HG02798 (cell line): ENCODE measurements at regions not wholly inside any gene's neighbourhood (a gene's known extent, or its start where the extent isn't known, plus 50 kb on each side); places are given as distances from the start of the nearest gene placed in this dataset.

Source experiments
- ATAC-seq: cut with Tn5 transposase; IDR thresholded peaks from one replicate; pipeline ENCODE4 v1.9.1; 2021; ENCODE audit warnings: mild to moderate bottlenecking; ENCODE audit not compliant: unreplicated experiment, poor library complexity

DNA sequence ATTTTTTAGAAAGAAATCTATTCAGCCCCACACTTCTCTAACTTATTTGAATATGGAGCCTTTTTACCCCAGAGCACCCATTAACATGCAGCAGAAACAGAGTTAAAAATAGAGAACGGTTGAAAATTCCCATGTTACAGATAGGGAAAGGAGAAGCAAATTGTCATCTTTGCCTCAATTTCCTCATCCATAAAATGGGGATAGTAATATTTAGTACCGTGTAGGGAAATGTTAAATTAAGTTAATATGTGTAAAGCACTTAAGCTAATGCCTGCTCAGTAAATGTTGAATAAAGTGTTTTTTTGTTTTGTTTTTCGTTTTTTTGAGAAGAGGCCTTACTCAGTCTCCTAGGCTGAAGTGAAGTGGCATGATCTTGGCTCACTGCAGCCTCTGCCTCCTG is 50.3 kb downstream of the NAV1 start:
- no peak for ATAC-seq

- ATAC-seq, result no peak
Measured at GRCh38 chr1:201590474-201590873, 51.5 kb downstream of the NAV1 start.

DNA sequence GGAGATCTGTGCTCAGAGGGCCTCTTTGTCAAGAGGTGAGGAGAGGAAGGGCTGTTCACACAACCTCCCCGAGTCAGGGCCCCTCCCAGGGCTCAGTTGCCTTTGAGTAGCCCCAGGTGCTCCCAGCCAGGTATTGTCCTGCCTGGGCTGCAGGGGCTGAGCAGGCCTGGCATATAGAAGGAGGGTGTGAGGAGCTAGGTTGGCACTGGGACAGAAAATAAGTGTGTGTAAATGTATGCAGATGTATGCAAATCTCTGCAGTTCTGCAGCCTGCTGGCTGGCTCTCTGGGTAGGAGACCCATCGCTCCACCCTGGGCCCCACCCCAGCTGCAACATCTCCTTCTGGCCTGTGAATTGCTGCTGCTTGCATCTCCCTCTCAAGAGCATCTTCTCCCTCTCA is 52.4 kb downstream of the NAV1 start:
- ATAC-seq, result no peak

- no peak for ATAC-seq
Measured at GRCh38 chr1:201591981-201592380, 53.1 kb downstream of the NAV1 start.

DNA sequence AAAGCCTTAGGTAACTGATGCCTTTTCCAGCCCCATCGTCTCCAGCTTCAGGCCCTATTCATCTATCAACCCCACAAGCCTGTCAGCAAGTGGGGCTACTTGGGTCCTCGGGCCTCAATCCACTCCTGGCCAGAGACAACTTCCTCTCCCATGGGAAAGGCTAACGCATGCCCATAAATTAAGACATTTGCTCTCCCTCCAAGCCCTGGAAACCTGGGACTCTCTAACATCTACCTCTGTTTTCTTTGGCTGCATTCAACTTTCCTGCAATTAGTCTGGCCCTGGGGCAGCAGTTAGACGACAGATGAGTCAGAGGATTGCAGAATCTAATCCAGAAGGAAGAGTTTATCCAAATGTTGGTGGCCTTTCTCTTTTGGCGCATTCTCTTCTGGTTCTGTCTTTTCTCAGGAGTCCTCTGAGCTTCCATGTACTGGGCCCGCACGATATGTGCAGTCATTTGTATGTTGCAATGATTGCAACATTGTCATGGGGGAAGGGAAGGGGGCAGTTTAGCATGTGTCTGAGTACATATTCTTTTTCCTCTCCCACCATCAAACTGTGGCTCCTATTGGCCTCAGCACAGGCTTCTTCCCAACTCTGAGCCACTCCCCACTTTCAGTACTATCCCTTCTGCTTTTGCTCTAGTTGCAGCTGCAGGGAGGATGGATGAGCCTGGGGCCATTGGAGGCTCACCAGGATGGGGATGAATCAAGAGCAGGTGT is 54.4 kb downstream of the NAV1 start:
- no peak for ATAC-seq

GRCh38 chr1:201594575-201595245 is 55.8 kb downstream of the NAV1 start:
- no peak for ATAC-seq

- no peak for ATAC-seq
Measured at GRCh38 chr1:201595381-201595780, 56.5 kb downstream of the NAV1 start.

DNA sequence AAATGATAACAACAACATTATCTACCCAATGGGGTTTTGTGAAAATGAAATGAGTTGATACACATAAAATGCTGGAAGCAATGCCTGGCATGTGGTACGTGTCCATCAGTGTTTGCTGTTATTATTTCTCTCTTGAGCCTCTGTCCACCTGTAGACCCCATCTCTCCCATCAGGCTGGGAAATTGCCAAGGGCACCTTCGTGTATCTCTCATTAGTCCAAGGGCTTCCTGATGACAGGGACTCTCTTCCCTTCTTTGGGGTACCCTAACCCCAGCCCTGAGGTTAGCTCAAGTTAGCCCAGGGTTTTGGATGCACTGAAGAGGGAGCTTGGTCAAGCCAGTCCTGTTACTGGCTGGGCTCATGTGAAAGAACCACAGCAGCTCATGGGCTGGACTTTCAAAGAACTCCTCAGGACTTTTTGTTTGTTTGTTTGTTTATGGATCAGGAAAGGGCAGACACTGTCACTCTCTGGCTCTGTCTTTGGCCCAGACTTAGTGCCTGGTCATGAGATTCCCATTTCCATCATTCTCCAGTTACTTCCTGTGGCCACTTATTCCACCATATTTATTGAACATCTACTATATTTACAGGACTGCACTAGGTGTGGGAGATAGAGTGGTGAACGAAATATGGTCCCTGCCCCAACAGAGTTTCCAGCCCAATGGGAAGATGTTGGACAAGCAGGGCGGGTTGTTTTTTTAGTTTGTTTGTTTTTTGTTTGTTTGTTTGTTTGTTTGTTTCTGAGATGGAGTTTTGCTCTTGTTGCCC is 57.4 kb downstream of the NAV1 start:
- no peak for ATAC-seq

DNA sequence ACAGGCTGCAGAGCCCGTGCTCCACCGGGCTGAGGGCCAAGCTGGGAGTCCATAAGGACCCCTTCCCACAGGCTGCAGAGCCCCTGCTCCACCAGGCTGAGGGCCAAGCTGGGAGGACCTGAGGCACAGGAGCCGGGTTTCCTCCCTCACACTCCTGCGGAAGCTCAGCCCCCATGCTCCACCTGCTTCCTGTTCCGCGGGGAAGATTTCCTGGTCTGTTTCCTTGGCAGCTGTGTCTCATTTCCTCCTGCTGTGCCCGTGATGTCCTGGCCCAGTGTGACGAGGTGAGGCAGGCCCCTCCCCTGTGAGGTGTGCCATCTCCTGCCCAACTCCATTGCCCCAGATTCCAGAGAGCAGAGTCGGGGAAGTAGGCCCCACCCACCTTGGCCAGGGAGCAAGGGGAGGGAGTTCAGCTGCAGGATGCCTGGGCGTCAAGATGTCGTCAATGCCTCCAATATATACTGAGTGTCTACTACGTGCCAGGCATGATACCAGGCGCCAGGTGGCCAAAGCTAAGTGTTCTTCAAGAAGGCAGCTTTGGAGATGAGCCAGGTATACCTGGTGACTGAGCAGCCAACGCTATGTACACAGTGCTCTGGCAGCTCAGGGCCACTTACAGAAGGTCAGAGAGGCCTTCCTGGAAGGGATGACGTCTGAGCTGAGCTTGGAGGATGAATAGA is 58.8 kb downstream of the NAV1 start:
- ATAC-seq, result no peak

DNA sequence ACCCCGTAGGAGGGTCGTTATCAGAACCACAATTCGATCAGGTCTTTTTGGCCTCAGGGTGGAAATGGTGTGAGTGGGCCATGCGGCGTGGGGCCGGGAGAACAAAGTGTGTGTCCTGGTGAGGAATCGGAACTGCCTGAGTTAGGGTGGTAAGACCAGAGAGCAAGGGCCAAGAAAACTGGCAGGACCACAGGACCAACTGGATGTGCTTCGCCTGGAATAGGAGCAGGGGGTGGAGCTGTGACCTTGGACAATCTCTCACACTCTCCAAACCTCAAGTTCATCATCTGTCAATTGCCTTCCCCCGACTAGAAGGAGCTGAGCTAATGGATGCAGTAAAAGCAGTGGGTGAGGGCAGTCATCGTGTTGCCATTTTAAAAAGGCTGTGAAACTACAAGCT is 59.5 kb downstream of the NAV1 start:
- ATAC-seq, result no peak

- no peak for ATAC-seq
Measured at GRCh38 chr1:201598973-201599372, 60.0 kb downstream of the NAV1 start.

DNA sequence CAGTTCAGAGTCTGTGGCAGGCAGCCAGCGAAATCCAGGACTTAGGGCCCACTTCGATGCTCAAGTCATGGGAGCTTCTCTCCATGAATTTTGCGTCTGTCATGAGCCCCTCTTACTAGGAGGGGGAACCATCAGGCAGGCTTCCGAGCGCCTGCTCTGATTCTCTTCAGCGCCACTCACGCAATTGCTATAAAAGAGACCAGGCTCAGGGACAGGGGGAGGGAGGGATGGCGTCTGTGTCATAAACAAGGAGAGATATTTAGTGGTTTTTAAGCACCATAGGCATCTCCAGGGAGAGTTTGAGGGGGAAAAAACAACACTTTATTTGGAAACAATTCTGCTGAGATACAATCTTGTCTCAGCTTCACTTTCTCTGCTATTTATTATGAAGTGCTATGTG is 60.6 kb downstream of the NAV1 start:
- ATAC-seq, result no peak

GRCh38 chr1:201602413-201603265 is 63.7 kb downstream of the NAV1 start:
- ATAC-seq, result no peak

- no peak for ATAC-seq
Measured at GRCh38 chr1:201603613-201604232, 64.8 kb downstream of the NAV1 start.

DNA sequence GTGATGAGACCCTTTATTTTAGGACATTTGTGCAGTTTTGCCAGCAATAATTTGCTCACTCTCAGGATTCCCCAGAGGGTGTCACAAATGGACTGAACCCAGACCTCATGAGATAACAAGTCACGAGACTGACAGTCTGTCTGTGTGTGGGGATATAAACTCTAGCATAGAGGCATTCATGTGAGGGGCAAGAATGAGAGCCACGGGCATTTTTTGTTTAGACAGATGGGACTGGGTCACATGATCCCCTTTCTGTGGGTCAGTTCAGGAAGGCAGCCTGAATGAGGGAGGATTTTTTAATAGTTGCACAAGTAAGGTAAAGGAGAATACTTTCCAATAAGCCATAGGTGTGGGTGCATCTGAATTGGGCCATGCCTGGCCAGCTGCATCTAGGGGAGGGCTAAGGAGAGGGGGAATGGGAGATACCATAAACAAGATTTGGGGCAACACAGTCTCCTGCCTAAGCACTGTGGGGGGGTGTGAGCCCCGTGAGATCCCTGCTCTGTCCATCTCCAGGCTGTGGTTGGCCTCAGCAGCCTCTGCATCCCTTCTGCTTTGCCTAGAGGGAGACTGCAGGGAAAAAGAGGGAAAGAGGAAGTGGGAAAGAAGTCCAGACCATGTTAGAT is 66.6 kb downstream of the NAV1 start:
- ATAC-seq, result no peak

GRCh38 chr1:201606096-201606495 is 67.2 kb downstream of the NAV1 start:
- no peak for ATAC-seq

DNA sequence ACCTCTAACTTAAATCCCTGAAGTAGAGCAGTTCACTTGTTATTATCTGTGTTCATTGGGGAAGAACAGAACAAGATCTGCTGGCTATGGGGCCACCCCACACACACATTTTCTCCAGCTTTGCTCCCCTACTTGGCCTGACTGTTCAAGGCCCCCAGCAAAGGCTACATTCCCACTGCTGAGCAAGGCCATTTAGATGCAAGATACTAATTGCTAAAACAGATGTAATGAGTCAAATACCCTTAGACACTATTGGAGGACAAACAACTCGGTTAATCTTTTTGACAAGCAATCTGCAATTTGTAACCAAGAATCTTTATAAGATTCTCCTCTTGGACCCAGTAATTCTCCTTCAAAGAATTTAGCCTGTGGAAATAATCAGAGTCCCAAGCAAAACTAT is 67.7 kb downstream of the NAV1 start:
- ATAC-seq, result no peak

DNA sequence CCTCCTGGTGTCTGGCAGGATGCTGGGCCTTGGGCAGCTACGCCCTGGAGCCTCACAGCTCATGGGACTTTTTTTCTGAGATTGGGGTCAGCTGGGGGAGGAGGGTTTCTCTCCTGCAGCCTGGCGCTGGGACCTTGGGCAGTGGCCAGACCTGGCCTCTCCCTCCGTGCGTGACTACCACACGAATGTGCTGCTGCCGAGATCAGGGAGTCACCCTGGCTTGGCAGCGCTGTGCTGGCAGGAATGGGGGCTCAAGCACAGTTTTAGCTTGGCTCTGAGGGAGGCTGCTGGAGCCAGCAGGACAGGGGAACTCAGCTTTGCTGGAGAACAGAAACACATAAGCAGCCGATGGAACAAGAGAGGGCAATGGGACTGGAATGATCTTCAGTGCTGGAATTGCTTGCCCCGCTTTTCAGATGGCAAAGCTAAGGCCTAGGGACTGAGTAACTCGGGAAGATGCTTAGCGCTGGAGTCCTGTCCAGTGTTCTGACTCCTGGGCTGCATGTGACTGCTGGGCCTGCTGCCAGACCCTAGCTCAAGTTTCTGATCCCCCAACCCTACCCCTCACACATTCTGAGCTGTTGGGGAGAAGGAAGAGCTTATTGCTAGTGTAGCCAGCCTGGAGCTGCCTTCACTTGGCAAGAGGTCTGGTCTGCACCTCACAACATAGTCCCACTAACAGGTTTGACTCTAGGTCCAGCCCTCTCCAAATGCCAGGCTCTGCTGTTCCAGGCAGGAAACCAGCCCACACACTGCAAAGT is 69.9 kb downstream of the NAV1 start:
- no peak for ATAC-seq
